HG02610 (cell line): ENCODE measurements at regions not wholly inside any gene's neighbourhood (a gene's known extent, or its start where the extent isn't known, plus 50 kb on each side); places are given as distances from the start of the nearest gene placed in this dataset.

Source experiments
- ATAC-seq: cut with Tn5 transposase; IDR thresholded peaks from one replicate; pipeline ENCODE4 v1.9.1; 2021; ENCODE audit warnings: mild to moderate bottlenecking, moderate library complexity; ENCODE audit not compliant: unreplicated experiment

DNA sequence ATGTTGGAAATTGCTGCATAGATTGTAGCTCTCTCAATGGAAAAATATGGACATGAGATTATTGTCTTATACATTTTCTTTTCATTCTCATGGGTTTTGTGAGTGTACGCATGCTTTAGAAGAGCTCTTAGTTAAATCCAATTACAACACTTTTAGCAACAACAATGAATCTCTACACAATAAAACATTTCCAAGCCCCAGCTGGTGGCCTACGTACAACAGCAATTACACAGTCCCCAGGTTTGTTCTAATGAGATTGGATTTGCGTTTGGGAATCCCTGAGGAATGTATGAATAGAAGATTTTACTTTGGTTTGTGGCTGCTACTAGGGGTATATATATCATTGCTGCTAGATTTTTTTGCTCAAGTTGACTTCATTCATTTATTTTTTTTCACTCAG lies 98.6 kb downstream of the FHDC1 start:
- ATAC-seq, result no peak

GRCh38 chr4:153036931-153037482 lies 100.9 kb downstream of the FHDC1 start:
- ATAC-seq, result no peak

DNA sequence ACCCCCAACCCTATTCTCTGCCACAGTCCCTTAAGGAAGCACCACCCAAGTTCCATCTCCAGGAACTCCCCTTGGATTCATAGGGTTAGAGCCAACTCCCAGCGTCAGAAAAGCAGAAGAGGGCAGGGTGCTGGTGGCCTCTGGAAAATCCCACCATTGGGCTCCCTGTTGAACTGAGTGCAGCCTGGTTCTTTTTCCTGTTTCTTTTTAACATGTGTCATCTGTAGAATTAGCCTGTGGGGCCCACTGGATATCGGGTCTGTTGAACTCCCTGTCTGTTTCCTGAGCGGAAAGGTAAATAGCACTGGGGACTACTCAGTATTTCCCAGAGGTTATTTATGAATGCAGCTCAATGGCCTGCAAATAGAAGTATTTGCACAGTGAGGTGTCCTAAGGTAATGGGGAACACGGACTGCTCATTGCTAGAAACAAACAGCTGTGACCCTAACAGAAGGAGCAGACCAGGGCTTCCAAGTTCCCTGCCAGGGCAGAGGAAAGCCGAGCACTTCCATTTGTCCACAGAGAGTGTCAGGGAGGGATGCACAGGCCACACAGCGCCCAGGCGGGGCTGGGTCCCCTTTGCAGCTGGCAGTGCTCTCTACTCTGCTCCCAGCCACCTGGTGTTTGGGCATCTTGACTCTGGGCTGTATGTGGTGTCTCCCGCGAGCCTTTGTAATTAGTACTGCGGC lies 102.6 kb downstream of the FHDC1 start:
- ATAC-seq, result no peak

DNA sequence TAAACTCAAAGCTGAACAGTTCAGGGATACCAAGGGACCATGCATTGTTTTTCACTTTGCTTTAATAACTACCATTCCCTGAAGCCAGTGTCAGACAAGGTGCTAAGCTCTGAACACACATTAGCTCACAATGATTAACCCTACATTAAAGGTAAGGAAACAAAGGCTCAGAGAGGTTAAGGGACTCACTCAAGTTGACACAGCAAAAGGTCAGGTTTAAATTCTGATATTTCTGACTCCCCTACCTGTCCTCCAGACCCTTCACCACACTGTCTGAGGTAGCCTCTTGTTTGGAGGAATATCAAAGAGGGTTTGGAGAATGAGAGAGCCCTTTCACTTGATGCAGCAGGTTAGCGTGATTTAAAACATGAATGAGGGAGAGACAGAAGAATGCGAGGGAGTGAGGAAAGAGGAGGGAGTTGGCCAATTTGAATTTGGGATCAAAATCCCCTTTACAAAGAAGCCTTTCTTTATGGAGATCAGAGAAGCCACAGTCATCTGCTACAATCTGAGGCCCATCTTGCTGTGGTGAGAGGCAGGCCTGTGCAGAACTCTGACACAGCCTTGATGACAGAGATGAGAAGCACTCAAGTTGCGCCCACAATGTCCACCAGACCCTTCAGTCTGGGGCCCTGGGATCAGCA lies 103.5 kb downstream of the FHDC1 start:
- no peak for ATAC-seq

- ATAC-seq, result no peak
These were observed 104.6 kb downstream of the FHDC1 start for GRCh38 chr4:153040677-153041076.

- no peak for ATAC-seq
These were observed 107.9 kb downstream of the FHDC1 start for GRCh38 chr4:153044036-153044435.

DNA sequence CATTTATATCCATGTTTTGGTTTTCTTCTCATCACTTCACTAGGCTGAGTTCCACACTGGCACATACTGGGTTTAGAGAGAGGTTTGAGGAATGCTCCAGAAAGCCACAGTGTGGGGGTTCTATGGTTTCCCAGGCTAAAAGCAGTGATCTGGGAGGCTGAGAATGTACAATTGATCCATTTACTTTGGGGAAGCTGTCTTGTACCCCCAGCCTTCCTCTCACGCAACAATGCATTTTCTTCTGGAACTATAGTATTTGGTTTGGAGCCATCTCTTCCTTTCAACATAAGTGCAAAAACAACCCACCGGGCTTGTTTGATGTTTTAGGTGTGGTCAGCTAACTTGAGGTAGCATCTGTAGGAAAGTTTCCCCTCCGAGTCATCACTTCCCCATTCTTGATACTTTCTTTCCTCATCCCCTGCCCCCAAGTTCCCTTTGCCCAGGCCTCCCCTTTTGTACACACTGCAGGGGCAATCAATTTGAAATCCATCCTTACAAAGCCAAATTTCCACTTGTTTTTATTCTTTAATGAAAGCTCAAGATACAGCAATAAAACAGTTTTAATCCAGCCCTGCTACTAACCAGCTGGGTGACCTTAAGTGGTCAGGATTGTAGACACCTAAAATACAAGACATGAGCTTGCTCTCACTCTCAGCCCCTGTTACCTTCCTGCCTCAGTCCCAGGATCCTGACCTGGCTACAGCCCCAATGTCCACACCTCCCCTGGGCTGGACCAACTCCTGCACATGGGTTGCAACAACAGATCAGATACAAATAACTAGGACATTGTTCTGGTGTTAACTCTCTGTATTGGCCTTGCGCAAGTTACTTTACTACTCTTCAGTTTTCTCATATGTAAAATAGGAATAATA lies 109.2 kb downstream of the FHDC1 start:
- ATAC-seq, result no peak

DNA sequence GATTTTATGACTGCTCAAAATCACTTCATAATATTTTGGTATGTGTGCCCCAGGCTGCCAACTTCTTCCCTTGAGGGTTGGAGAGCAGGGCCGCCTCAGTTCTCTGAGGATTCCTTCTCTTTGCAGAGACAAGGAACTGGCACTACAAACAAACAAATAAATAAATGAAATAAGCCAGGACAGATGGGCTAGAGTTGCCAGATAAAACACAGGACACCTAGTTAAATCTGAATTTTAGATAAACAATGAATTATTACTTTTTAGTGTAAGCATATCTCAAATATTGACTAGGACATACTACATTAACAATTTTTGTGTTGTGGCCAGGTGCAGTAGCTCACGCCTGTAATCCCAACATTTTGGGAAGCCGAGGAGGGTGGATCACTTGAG lies 122.5 kb downstream of the FHDC1 start:
- ATAC-seq, result no peak

DNA sequence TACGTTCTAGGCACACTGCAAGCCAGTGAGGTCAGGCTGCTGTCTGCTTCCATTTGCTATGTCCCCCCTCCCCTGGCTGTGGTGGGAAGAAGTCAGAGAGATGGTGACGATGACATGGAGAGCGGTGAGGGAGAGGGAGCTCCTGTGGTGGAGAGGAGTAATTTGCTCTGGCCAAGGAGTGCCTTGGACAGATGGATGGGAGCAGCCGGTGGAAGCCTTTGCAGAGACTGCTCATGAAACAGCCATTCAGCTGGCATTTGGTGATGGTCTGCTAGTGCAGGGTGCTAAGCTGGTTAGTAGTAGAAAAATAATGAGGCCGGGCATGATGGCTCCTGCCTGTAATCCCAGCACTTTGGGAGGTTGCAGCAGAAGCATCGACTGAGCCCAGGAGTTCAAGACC lies 124.1 kb downstream of the FHDC1 start:
- no peak for ATAC-seq

GRCh38 chr4:153061971-153062370 lies 125.8 kb downstream of the FHDC1 start:
- no peak for ATAC-seq

DNA sequence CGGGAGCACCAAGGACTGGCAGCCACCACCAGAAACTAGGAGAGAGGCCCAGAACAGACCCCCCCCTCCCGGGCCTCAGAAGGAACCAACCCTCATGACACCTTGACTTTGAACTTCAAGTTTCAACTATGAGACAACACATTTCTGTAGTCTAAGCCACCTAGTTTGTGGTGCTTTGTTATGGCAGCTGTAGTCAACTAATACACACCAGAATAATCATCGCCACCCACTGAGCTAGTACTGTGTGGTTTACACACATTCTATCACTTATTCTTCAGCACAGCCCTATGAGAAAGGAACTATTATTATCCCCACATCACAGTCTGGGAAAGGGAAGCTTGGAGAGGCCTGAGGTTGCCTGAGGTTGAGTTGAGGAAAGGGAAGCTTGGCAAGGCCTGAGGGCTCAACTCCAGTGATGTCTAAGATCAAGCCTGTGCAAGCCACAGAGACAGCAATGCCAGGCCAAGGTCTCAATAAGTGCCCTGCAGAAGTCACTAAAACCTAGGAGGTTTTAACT lies 126.6 kb downstream of the FHDC1 start:
- ATAC-seq, result no peak

DNA sequence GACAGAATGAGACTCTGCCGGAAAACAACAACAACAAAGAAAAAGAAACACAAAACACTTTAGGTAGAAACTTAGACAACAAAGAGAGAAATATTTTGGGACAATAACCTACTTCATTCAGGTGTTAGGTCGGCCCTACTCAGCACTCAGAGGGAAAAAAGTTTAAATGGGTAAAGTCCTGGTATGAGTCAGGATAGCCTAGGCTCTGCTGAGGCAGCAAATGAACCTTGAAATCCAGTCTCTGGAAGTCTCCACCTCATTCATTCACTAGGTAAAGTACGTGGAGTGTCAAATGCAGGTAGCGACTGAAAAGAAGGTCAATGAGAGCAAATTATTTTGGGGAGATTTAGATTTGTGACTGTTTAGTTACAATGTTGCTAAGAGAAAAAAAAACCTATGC lies 127.4 kb downstream of the FHDC1 start:
- ATAC-seq, result no peak

- ATAC-seq, result no peak
These were observed 128.4 kb downstream of the FHDC1 start for GRCh38 chr4:153064571-153064970.

DNA sequence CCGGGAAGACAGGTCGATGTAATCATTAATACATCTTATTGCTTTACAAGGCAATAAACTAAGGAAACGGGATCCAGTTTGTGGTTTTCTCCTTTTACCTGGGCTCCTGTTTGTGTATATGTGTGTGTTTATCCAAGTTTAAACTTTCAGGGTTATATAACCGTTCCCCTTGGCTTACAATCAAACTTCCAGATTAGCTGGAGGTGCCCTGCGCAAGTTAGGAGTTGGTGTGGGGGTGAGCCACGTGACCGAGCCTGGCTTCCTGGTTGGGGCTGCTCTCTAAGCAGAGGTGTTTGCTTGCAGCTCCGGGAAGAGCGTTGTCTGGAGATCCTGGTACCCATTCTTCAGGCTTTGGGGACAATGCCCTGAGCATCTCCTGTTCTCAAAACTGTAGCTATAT lies 129.2 kb downstream of the FHDC1 start:
- no peak for ATAC-seq

DNA sequence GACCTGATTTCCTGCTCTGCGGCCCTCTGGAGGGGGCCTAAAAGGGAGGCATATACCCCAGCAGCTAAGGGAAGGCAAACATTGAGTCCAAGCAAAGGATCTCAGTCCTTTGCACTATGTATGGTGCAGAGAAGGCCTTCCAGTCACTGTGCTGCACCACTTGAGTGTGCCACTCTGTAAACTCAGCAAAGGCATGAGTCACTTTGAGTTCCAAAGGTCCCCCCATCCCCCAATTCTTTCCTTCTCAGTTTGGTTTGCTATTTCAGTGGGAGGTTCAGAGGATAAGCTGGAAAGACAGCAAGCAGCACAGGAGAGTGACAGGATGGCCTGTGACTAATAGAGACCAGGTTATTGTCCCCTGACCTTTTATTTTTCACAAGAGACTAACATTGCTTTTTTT lies 131.3 kb downstream of the FHDC1 start:
- no peak for ATAC-seq

DNA sequence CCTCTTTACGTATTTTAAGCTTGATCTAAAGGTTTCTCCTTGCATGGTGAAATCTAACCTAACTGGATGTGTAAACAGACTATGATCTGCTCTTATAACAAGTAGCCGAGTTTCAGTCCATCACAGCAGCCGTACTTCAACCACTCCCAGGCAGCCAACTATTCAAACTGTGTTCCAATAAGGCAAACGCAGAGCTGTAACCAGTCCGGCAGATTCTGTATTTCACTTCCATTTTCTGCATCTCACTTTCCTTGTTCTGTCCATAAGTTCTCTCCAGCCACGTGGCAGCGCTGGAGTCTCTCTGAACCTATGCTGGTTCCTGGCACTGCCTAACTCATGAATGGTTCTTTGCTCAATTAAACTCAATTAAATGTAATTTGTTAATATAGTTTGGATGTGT lies 132.6 kb downstream of the FHDC1 start:
- ATAC-seq, result no peak

DNA sequence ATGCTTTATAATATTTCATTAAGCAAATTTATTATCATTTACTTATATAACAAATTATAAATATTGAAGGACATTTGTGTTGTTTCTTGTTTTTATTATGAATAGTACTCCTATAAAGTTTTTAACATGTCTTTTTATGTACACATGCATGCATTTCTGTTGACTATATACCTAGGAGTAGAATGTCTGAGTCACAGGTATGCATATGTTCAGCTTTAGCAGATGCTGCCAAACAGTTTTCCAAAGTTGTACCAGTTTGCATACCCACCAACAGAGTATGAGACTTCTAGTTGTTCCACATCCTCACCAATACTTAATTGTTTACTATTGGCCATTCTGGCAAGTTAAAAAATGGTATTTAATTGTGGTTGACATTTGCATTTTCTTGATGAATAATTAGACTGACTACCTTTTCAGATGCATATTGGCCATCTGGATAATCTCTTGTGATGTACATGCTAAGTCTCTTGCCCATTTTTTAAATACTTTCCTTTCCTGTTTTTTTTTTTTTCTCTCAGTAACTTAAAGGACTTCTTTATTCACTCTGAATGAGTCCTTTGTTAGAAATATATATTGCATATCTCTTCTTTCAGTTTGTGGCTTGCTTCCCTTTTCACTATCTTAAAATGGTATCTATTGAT lies 132.2 kb upstream of the TRIM2 start:
- no peak for ATAC-seq

DNA sequence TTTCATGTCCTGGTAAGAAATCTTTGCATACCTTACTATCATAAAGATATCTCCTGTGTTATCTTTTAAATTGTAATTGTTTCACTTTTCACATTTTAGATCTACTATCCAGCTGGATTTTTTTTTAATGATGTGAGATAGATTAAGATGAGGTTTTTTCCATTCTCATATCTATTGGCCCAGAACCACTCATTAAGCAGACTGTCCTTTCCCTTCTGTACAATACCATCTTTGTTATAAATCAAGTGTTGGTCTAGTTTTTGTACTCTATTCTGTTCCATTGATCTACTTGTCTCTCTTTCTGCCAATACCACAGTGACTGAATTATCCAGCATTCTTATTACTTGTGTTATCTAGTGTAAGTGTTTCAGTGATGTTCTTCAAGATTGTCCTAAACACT lies 131.6 kb upstream of the TRIM2 start:
- no peak for ATAC-seq

DNA sequence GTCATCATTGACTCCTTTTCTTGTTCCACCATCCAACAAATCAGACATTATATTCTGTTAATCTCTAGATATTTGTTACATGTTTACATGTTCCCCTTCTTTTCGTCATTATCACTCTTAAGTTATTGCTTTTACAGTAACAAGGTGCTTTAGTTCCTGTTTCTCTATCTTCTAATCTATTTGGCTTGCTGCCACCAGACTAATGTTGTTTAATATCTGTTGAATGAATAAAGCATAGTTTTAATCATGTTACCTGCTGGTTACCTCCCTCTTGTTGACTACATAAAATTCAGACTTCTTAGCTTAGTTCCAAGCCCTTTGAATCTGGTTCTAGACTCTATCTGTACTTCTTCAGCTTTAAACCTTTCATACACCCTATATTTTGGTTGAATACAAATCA lies 129.8 kb upstream of the TRIM2 start:
- ATAC-seq, result no peak

DNA sequence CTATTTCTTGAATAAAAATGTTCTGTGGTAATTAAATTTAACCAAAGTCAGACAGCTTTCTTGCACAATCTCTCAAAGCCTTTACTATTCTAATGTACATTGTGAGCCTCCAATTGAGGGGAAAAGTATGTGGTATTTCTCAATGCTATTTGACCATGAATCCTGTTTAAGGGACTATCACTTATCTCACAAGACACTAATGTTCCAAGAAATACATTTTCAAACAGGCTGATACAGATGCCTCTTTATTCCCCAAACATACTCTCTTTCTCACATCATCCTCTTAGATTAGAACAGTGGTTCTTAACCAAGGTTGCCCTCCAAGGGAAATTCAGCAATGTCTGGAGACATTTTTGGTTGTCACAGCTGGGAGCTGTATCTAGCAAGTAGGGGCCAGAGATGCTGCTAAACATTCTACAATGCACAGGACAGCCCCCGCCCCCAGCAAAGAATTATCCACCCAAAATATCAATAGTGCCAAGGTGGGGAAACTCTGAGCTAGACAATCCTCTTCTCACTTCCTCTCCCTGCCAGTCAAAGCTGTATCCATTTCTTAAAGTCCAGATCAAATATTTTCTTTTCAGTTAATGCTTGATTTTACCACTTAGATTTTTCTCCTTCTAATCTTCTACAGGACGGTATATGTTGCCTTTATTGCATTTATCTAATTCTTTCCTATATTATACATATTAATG lies 129.2 kb upstream of the TRIM2 start:
- ATAC-seq, result no peak
